GM19025 (cell line): ENCODE measurements at regions not wholly inside any gene's neighbourhood (a gene's known extent, or its start where the extent isn't known, plus 50 kb on each side); places are given as distances from the start of the nearest gene placed in this dataset.
"Not testable (repeated sequence)": the region's sequence is repeated elsewhere in the genome, so short reads cannot be mapped to it uniquely, and the experiment has no call there.

Source experiments
- ATAC-seq: cut with Tn5 transposase; IDR thresholded peaks from one replicate; pipeline ENCODE4 v1.9.1; 2021; ENCODE audit warnings: mild to moderate bottlenecking, low read depth, moderate library complexity; ENCODE audit not compliant: unreplicated experiment

GRCh38 chr14:58972233-58973017 lies 216.0 kb upstream of the DAAM1 start:
- ATAC-seq: no peak

GRCh38 chr14:58977366-58977765 lies 211.1 kb upstream of the DAAM1 start:
- no peak for ATAC-seq

- ATAC-seq: no peak
Observed at GRCh38 chr14:58978343-58978742, 210.1 kb upstream of the DAAM1 start.

- no peak for ATAC-seq
Observed at GRCh38 chr14:58979325-58979724, 209.1 kb upstream of the DAAM1 start.

- ATAC-seq: no peak
Observed at GRCh38 chr14:58981840-58982239, 206.6 kb upstream of the DAAM1 start.

- ATAC-seq: no peak
Observed at GRCh38 chr14:58985786-58986185, 202.7 kb upstream of the DAAM1 start.

- no peak for ATAC-seq
Observed at GRCh38 chr14:58987591-58987990, 200.9 kb upstream of the DAAM1 start.

GRCh38 chr14:58992935-58993334 lies 195.5 kb upstream of the DAAM1 start:
- ATAC-seq: no peak

GRCh38 chr14:58994130-58994529 lies 194.3 kb upstream of the DAAM1 start:
- no peak for ATAC-seq

GRCh38 chr14:59004012-59004411 lies 184.5 kb upstream of the DAAM1 start:
- ATAC-seq: no peak

GRCh38 chr14:59006179-59006578 lies 182.3 kb upstream of the DAAM1 start:
- ATAC-seq: not testable (repeated sequence)

- ATAC-seq: no peak
Observed at GRCh38 chr14:59009967-59010366, 178.5 kb upstream of the DAAM1 start.

- no peak for ATAC-seq
Observed at GRCh38 chr14:59013672-59014298, 174.7 kb upstream of the DAAM1 start.

- ATAC-seq: no peak
Observed at GRCh38 chr14:59015482-59015881, 173.0 kb upstream of the DAAM1 start.

- no peak for ATAC-seq
Observed at GRCh38 chr14:59017285-59017965, 171.0 kb upstream of the DAAM1 start.

- ATAC-seq: no peak
Observed at GRCh38 chr14:59018460-59018859, 170.0 kb upstream of the DAAM1 start.

- no peak for ATAC-seq
Observed at GRCh38 chr14:59018978-59019377, 169.5 kb upstream of the DAAM1 start.

- no peak for ATAC-seq
Observed at GRCh38 chr14:59020382-59020781, 168.1 kb upstream of the DAAM1 start.

- no peak for ATAC-seq
Observed at GRCh38 chr14:59022144-59022543, 166.3 kb upstream of the DAAM1 start.

GRCh38 chr14:59026081-59026480 lies 162.4 kb upstream of the DAAM1 start:
- ATAC-seq: no peak

GRCh38 chr14:59026640-59027039 lies 161.8 kb upstream of the DAAM1 start:
- ATAC-seq: not testable (repeated sequence)
